GM12873 (cell line): ENCODE measurements at regions not wholly inside any gene's neighbourhood (a gene's known extent, or its start where the extent isn't known, plus 50 kb on each side); places are given as distances from the start of the nearest gene placed in this dataset.

Source experiments
- CTCF ChIP-seq: IDR thresholded peaks from 2 replicates; pipeline ENCODE4 v1.5.1; 2012; ENCODE audit warnings: low read depth, mild to moderate bottlenecking, moderate library complexity, low read length, control low read depth; ENCODE audit not compliant: insufficient read depth; ENCODE audit errors: missing control alignments

- no peak for TF ChIP-seq CTCF
These were observed 78.0 kb downstream of the ENGASE start for GRCh38 chr17:79152636-79153035.

- no peak for TF ChIP-seq CTCF
These were observed 77.5 kb downstream of the ENGASE start for GRCh38 chr17:79152110-79152509.

GRCh38 chr17:79150799-79151198, 76.2 kb downstream of the ENGASE start:
- TF ChIP-seq CTCF: no peak

- no peak for TF ChIP-seq CTCF
These were observed 75.6 kb downstream of the ENGASE start for GRCh38 chr17:79150035-79150733.

- no peak for TF ChIP-seq CTCF
These were observed 74.0 kb downstream of the ENGASE start for GRCh38 chr17:79148584-79148983.

GRCh38 chr17:79147746-79148506, 73.3 kb downstream of the ENGASE start:
- peak; percentile 28 for TF ChIP-seq CTCF

GRCh38 chr17:79146562-79146961, 71.9 kb downstream of the ENGASE start:
- no peak for TF ChIP-seq CTCF
